Keratinocyte (primary cell): ENCODE measurements at regions not wholly inside any gene's neighbourhood (a gene's known extent, or its start where the extent isn't known, plus 50 kb on each side); places are given as distances from the start of the nearest gene placed in this dataset.
"Not testable (repeated sequence)": the region's sequence is repeated elsewhere in the genome, so short reads cannot be mapped to it uniquely, and the experiment has no call there.

Experiments used
- EZH2 ChIP-seq: IDR thresholded peaks from one replicate; pipeline ENCODE4 v1.6.1; 2012; ENCODE audit warnings: inconsistent platforms, mild to moderate bottlenecking, low read length, moderate library complexity
- TF ChIP-seq, protein P1 (sequence below), 3 experiments: IDR thresholded peaks in 1 of 3; conservative IDR thresholded peaks in 1 of 3; optimal IDR thresholded peaks in 1 of 3; 2 replicates in 2 of 3; 3 replicates in 1 of 3; pipeline versions ENCODE3 to v1.5.1; 2011; ENCODE audit warnings: low read length in 3 of 3, mild to moderate bottlenecking in 3 of 3, moderate library complexity in 2 of 3, control low read depth in 1 of 3, inconsistent platforms in 1 of 3; ENCODE audit not compliant: insufficient read depth in 2 of 3; ENCODE audit errors: extremely low read depth in 1 of 3

- TF ChIP-seq, protein P1, sequence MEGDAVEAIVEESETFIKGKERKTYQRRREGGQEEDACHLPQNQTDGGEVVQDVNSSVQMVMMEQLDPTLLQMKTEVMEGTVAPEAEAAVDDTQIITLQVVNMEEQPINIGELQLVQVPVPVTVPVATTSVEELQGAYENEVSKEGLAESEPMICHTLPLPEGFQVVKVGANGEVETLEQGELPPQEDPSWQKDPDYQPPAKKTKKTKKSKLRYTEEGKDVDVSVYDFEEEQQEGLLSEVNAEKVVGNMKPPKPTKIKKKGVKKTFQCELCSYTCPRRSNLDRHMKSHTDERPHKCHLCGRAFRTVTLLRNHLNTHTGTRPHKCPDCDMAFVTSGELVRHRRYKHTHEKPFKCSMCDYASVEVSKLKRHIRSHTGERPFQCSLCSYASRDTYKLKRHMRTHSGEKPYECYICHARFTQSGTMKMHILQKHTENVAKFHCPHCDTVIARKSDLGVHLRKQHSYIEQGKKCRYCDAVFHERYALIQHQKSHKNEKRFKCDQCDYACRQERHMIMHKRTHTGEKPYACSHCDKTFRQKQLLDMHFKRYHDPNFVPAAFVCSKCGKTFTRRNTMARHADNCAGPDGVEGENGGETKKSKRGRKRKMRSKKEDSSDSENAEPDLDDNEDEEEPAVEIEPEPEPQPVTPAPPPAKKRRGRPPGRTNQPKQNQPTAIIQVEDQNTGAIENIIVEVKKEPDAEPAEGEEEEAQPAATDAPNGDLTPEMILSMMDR (optimal IDR thresholded peaks at IDR 0.05 in 1 of 3, IDR thresholded peaks at IDR 0.05 in 1 of 3, conservative IDR thresholded peaks at IDR 0.05 in 1 of 3; ENCODE audit: extremely low read depth in 1 of 3, insufficient read depth in 2 of 3, low read length in 3 of 3) = not testable (repeated sequence)
- TF ChIP-seq EZH2 = not testable (repeated sequence)
Observed at GRCh38 chr2:110022278-110022677, 93.3 kb downstream of the MALL start.
